ENCODE measurements at regions not wholly inside any gene's neighbourhood (a gene's known extent, or its start where the extent isn't known, plus 50 kb on each side); places are given as distances from the start of the nearest gene placed in this dataset.

GRCh38 chr6:159094444-159095252 is 49.9 kb upstream of the TAGAP start:
- dilution Hi-C loops (cut with MboI; ENCODE audit: extremely low pct_ligation_motif_present, low sequenced_read_pairs) (no loop called here), intact Hi-C loops (cut with micrococcal nuclease) (no loop called here)
- Histone ChIP-seq H4K20me1 (replicated peaks; ENCODE audit: control insufficient read depth, extremely low read depth, insufficient read depth, low read length) (no peaks in the 10 kb centered on the region), H3K4me1 (ENCODE audit: control insufficient read depth, extremely low read depth, insufficient read depth, low read length) (no peaks in the 10 kb centered on the region), H3K4me2 (ENCODE audit: insufficient read depth, low read length) (no peak overlapping the region), H3K9ac (replicated peaks; ENCODE audit: extremely low read depth, insufficient read depth, low read length) (no peak overlapping the region), H3K79me2 (ENCODE audit: control insufficient read depth, insufficient read depth, low read length) (no peaks in the 10 kb centered on the region), H3K4me3 (replicated peaks in 1 of 3; ENCODE audit: insufficient read depth in 1 of 3, low read depth in 1 of 3, low read length in 3 of 3) (no peak overlapping the region), H3K36me3 (ENCODE audit: control insufficient read depth in 2 of 2, extremely low read depth in 1 of 2, insufficient read depth in 2 of 2, low read length in 2 of 2) (no peaks in the 10 kb centered on the region), H3K9me1 (replicated peaks; ENCODE audit: control insufficient read depth, extremely low read depth, insufficient read depth, low read length) (no peaks in the 10 kb centered on the region), H3K27ac (ENCODE audit: insufficient read depth, low read depth, low read length) (no peak overlapping the region), H3K27me3 (ENCODE audit: control insufficient read depth in 2 of 2, insufficient read depth in 2 of 2, low read length in 2 of 2) (peaks cover 0 to 2% of the 10 kb centered on the region in 2 experiments), H3K9me3 (replicated peaks; ENCODE audit: control insufficient read depth, insufficient read depth, low read length) (no peaks in the 10 kb centered on the region), H2AFZ (ENCODE audit: low read depth, low read length) (no peak overlapping the region)
- BruUV-seq (replicated peaks) = no TSS peak
- TF ChIP-seq GATA2 (IDR thresholded peaks at IDR 0.05; ENCODE audit: insufficient read depth, insufficient read length, low read depth, low read length) (no peak), MAX (IDR thresholded peaks at IDR 0.05; ENCODE audit: insufficient read depth, insufficient read length) (no peak), EZH2 (IDR thresholded peaks at IDR 0.05; ENCODE audit: borderline replicate concordance, low read depth, low read length, severe bottlenecking) (no peak), POLR2AphosphoS5 (IDR thresholded peaks at IDR 0.05; ENCODE audit: insufficient read depth, low read depth, low read length) (no peak), MYC (IDR thresholded peaks at IDR 0.05; ENCODE audit: low read depth, low read length) (no peak), POLR2A (IDR thresholded peaks at IDR 0.05; ENCODE audit: low read depth, low read length) (no peak), CTCF (IDR thresholded peaks at IDR 0.05; ENCODE audit: extremely low read depth in 1 of 2, insufficient read depth in 1 of 2, low read depth in 1 of 2, low read length in 2 of 2) (no peak)
- no peak for DNase-seq (ENCODE audit: low read depth, low spot score)
- POLR2A ChIA-PET = no interaction called here
- CTCF ChIA-PET = interaction anchor here (1.1 kb wide), 1 partner anchor 10 kb away, joined by 4 read pairs; no protein-coding TSS in a partner anchor
- no peak for FAIRE-seq
